Fibroblast of villous mesenchyme (primary cell): ENCODE measurements at regions not wholly inside any gene's neighbourhood (a gene's known extent, or its start where the extent isn't known, plus 50 kb on each side); places are given as distances from the start of the nearest gene placed in this dataset.

Source experiments
- DNase-seq: peaks from one replicate; pipeline ENCODE4 v3.0.0-alpha.2; 2010; ENCODE audit warnings: low read depth
- H3K4me3 ChIP-seq: 2 replicates; pipeline ENCODE4 v1.5.1; 2011; ENCODE audit warnings: low read depth, mild to moderate bottlenecking, low read length
- TF ChIP-seq, protein P1 (sequence below): IDR thresholded peaks from 2 replicates; pipeline ENCODE4 v1.5.1; 2012; ENCODE audit warnings: low read depth, mild to moderate bottlenecking, low read length; ENCODE audit not compliant: insufficient read depth

DNA sequence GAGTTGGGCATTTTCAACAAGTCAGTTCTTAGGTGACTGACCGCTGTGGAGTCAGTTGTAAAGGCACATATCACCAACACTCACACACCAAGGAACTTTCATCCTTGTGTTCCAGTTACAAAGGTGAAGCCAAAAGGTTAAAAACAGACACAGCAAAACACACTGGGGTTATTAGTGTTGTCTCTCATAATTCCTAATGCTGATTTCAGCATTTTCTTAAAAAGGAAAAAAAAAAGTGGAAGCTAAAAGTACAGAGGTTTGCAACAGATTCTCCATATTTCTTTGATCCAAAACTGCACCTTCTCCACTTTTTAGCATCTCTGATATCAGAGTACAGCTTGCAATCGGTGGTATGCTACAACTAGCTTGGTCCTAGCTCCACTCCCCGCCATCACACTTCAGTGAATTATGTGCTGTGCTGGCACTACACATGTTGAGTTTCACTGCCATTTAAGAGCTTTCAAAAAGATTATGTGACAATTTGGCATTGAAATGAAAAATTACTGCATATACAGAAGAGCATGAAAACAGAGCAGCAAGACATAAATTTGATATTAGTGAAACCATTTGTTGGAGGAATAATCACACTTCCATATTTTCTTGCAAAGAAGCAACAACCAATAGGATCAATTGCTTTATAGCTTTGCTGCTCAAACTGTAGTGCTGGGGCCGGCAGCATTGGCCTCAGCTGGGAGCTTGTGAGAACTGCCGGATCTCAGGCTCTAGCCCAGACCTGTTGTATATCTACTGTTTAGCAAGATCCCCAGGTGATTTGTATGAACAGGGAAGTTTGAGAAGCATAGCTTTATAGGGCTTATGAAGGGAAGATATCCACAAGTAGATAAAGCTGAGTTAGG lies 62.3 kb upstream of the DAPL1 start:
- no peak for DNase-seq
- TF ChIP-seq, protein P1, sequence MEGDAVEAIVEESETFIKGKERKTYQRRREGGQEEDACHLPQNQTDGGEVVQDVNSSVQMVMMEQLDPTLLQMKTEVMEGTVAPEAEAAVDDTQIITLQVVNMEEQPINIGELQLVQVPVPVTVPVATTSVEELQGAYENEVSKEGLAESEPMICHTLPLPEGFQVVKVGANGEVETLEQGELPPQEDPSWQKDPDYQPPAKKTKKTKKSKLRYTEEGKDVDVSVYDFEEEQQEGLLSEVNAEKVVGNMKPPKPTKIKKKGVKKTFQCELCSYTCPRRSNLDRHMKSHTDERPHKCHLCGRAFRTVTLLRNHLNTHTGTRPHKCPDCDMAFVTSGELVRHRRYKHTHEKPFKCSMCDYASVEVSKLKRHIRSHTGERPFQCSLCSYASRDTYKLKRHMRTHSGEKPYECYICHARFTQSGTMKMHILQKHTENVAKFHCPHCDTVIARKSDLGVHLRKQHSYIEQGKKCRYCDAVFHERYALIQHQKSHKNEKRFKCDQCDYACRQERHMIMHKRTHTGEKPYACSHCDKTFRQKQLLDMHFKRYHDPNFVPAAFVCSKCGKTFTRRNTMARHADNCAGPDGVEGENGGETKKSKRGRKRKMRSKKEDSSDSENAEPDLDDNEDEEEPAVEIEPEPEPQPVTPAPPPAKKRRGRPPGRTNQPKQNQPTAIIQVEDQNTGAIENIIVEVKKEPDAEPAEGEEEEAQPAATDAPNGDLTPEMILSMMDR, result no peak
- H3K4me3 ChIP-seq, result no peak overlapping the region

- H3K4me3 ChIP-seq, result no peak overlapping the region
- TF ChIP-seq, protein P1, result no peak
- DNase-seq, result no peak
These were observed 61.7 kb upstream of the DAPL1 start for GRCh38 chr2:158733430-158733755.

GRCh38 chr2:158734442-158734841 lies 60.7 kb upstream of the DAPL1 start:
- TF ChIP-seq, protein P1, result no peak
- no peak for DNase-seq
- H3K4me3 ChIP-seq, result no peak overlapping the region

GRCh38 chr2:158735822-158736580 lies 59.1 kb upstream of the DAPL1 start:
- DNase-seq, result no peak
- TF ChIP-seq, protein P1, result no peak
- no peak overlapping the region for H3K4me3 ChIP-seq

DNA sequence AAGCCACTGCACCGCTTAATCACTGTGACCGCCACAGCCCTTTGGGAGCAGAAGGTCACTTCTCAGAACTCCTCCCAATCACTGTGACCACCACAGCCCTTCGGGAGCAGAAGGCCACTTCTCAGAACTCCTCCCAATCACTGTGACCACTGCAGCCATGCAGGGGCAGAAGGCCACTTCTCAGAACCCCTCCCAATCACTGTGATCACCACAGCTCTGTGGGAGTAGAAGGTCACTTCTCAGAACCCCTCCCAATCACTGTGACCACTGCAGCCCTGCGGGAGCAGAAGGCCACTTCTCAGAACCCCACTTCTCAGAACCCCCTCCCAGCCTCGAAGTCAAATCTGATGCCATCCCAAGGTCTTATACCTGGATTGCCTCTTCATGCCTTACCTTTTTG lies 56.8 kb upstream of the DAPL1 start:
- no peak overlapping the region for H3K4me3 ChIP-seq
- DNase-seq, result no peak

DNA sequence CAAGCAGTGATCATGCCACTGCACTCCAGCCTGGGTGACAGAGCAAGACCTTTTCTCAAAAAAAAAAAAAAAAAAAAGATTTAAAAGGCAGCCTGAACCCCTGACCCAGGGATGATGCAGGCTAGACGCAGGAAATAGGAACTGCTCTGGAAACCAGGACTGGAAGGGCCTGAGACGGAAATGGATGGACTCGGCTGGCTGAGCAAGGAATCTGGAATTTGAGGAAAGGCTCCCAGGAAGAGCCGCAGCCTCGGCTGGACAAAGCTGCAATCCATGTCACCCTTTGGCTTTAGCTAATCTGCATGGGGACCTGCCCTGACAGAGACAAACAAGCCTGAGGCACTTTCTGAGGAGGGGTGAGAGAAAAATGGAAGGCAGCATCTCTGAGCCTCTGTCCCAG lies 55.0 kb upstream of the DAPL1 start:
- TF ChIP-seq, protein P1, result no peak
- no peak overlapping the region for H3K4me3 ChIP-seq
- no peak for DNase-seq

More for the DNA sequence above, 56.8 kb upstream of the DAPL1 start:
- TF ChIP-seq, protein P1, result no peak
